Activated CD8-positive, alpha-beta T cell treated with anti-CD3 and anti-CD28 coated beads, Interleukin-2, amount 10 ng/mL, durations not matched to agents 7 days and 5 days (primary cell): ENCODE measurements at regions not wholly inside any gene's neighbourhood (a gene's known extent, or its start where the extent isn't known, plus 50 kb on each side); places are given as distances from the start of the nearest gene placed in this dataset.

Experiments
- ATAC-seq: fragments of 150-1000 bp; cut with Tn5 transposase; one replicate; pipeline ENCODE4 v1.10.0; 2021; ENCODE audit warnings: moderate library complexity
- CTCF ChIA-PET: fragments of 350-600 bp; sonication (Branson Sonifier 250); formaldehyde crosslinking; loops from one replicate; lab custom pipeline; 2021; ENCODE audit warnings: antibody characterized with exemption; lab: Charles Lee
- POLR2A ChIA-PET: fragments of 350-600 bp; sonication (Branson Sonifier 250); formaldehyde crosslinking; loops from one replicate; lab custom pipeline; 2021; ENCODE audit warnings: antibody characterized with exemption; lab: Charles Lee
- DNase-seq: peaks from one replicate; pipeline ENCODE4 v3.0.0-alpha.2; 2020
- H3K27ac Mint-ChIP-seq: one replicate; pipeline ENCODE4 v1.8.0; 2021; ENCODE audit warnings: mild to moderate bottlenecking, mixed read lengths
- H3K27me3 Mint-ChIP-seq: one replicate; pipeline ENCODE4 v1.8.0; 2021; ENCODE audit warnings: low read depth, mixed read lengths
- H3K36me3 Mint-ChIP-seq: one replicate; pipeline ENCODE4 v1.8.0; 2021; ENCODE audit warnings: low read depth, mixed read lengths
- H3K4me1 Mint-ChIP-seq: one replicate; pipeline ENCODE4 v1.8.0; 2021; ENCODE audit warnings: low read depth, mixed read lengths
- H3K4me3 Mint-ChIP-seq: one replicate; pipeline ENCODE4 v1.8.0; 2021; ENCODE audit warnings: mild to moderate bottlenecking, mixed read lengths
- H3K9me3 Mint-ChIP-seq: one replicate; pipeline ENCODE4 v1.8.0; 2022; ENCODE audit warnings: mixed read lengths; ENCODE audit not compliant: insufficient read depth

DNA sequence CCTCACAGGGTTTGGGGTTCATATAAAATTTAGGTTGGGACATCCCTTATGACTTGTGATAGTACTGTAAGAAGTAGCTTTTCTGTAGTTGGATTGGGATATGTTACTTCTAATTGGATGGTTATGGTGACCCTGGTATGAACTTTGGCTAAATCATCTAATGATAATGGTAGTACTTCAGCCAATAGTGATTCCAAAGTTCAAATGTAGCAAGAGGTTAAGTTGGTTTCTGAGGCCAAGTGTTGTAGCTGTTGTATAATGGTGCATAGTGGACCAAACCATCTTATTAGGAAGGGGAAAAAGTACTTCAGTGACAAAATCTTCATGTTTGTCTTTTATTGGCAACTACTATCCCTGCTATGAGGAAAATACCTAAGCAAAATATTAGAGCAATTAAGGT lies 542.1 kb upstream of the IGFBP3 start:
- Mint-ChIP-seq H3K36me3 (no peaks in the 10 kb centered on the region), H3K9me3 (peaks cover 24% of the 10 kb centered on the region), H3K27me3 (no peaks in the 10 kb centered on the region), H3K4me1 (no peaks in the 10 kb centered on the region), H3K27ac (no peak overlapping the region), H3K4me3 (no peak overlapping the region)
- ChIA-PET POLR2A (no interaction called here), CTCF (no interaction called here)
- DNase-seq (no peak), ATAC-seq (no peak)

- ChIA-PET CTCF (no interaction called here), POLR2A (no interaction called here)
- Mint-ChIP-seq H3K27me3 (no peaks in the 10 kb centered on the region), H3K4me3 (no peak overlapping the region), H3K36me3 (no peaks in the 10 kb centered on the region), H3K9me3 (peaks cover 15% of the 10 kb centered on the region), H3K27ac (no peak overlapping the region), H3K4me1 (no peaks in the 10 kb centered on the region)
- no peak for DNase-seq
- no peak for ATAC-seq
These were observed 540.3 kb upstream of the IGFBP3 start for GRCh38 chr7:46461334-46461777.

DNA sequence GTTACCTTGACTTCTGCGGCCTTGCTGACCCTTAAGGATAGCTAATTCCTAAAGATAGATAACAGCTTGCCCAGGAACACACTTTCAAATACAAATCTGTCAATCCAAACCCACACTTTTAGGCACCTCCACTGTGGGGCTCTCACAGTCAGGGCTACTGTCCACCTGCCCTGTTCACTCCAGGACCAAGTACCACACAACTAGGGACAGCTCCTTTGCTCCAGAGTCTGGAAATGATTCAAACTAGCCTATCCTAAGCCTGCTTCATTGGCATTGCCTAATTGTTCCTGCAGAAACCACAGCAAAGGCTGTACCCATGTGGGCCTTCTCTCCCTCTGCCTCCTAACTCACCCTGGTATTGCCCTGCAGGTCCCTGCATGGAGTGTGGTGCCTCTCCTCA lies 538.9 kb upstream of the IGFBP3 start:
- POLR2A ChIA-PET = no interaction called here
- no peak overlapping the region for H3K4me3 Mint-ChIP-seq
- H3K36me3 Mint-ChIP-seq = no peaks in the 10 kb centered on the region
- no peaks in the 10 kb centered on the region for H3K27me3 Mint-ChIP-seq
- H3K9me3 Mint-ChIP-seq = peaks cover 15% of the 10 kb centered on the region
- CTCF ChIA-PET = no interaction called here
- H3K4me1 Mint-ChIP-seq = no peaks in the 10 kb centered on the region
- H3K27ac Mint-ChIP-seq = no peak overlapping the region
- DNase-seq (no peak), ATAC-seq (no peak)

DNA sequence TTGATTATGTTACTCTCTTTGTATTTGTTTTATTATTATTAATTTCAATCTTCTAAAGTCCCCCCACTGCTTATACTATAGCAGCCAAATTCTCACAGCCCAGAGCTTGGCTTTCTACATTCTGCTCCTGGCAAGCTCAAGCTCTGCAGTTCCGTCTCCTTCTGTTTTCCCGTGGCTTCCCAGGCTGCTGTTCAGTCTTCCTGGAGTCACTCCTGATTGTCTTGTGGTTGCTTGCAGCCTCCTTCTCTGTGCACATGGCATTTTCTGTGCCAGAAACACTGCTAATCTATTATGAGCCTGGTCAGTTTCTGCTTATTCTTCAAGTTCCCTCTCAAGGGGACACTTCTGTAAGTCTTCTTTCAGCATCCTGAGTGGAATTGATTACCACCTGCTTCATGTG lies 533.7 kb upstream of the IGFBP3 start:
- ATAC-seq = no peak
- Mint-ChIP-seq H3K4me3 (no peak overlapping the region), H3K27ac (no peak overlapping the region), H3K36me3 (no peaks in the 10 kb centered on the region), H3K27me3 (no peaks in the 10 kb centered on the region), H3K4me1 (no peaks in the 10 kb centered on the region), H3K9me3 (no peaks in the 10 kb centered on the region)
- DNase-seq = no peak
- ChIA-PET CTCF (no interaction called here), POLR2A (no interaction called here)

GRCh38 chr7:46452561-46453135 lies 531.6 kb upstream of the IGFBP3 start:
- CTCF ChIA-PET = no interaction called here
- H3K27me3 Mint-ChIP-seq = no peaks in the 10 kb centered on the region

DNA sequence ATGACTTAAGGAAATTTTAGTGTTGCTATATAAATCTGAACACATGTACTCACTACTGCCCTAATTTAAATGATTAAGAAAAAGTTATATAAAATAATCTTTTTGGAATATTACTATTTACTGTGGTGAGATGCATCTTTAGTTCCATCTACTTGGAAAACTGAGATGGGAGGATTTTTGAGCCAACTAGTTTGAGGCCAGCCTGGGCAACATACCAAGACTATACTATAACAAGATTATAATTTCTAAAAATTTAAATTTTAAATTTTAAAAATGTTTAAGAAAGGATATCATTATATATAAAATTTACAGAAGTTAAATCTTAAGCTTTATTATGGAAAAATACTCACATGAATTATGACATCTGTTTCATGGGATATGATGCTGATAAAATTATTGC lies 530.8 kb upstream of the IGFBP3 start:
- ATAC-seq (no peak), DNase-seq (no peak)
- no peaks in the 10 kb centered on the region for H3K9me3 Mint-ChIP-seq
- H3K27ac Mint-ChIP-seq = no peak overlapping the region
- ChIA-PET POLR2A (no interaction called here), CTCF (no interaction called here)
- H3K27me3 Mint-ChIP-seq = no peaks in the 10 kb centered on the region
- H3K4me3 Mint-ChIP-seq = no peak overlapping the region
- no peaks in the 10 kb centered on the region for H3K4me1 Mint-ChIP-seq
- H3K36me3 Mint-ChIP-seq = no peaks in the 10 kb centered on the region

More at GRCh38 chr7:46452561-46453135, 531.6 kb upstream of the IGFBP3 start:
- H3K27ac Mint-ChIP-seq = no peak overlapping the region
- no peaks in the 10 kb centered on the region for H3K36me3 Mint-ChIP-seq
- H3K4me1 Mint-ChIP-seq = no peaks in the 10 kb centered on the region
- no peak for DNase-seq
- POLR2A ChIA-PET = no interaction called here
- no peak overlapping the region for H3K4me3 Mint-ChIP-seq
- ATAC-seq = no peak
- H3K9me3 Mint-ChIP-seq = no peaks in the 10 kb centered on the region

- Mint-ChIP-seq H3K27me3 (no peaks in the 10 kb centered on the region), H3K9me3 (no peaks in the 10 kb centered on the region), H3K27ac (no peak overlapping the region), H3K4me1 (no peaks in the 10 kb centered on the region), H3K36me3 (no peaks in the 10 kb centered on the region), H3K4me3 (no peak overlapping the region)
- POLR2A ChIA-PET = no interaction called here
- ATAC-seq (no peak), DNase-seq (no peak)
- CTCF ChIA-PET = no interaction called here
These were observed 529.8 kb upstream of the IGFBP3 start for GRCh38 chr7:46450886-46451285.

GRCh38 chr7:46450425-46450824 lies 529.4 kb upstream of the IGFBP3 start:
- no peaks in the 10 kb centered on the region for H3K36me3 Mint-ChIP-seq
- CTCF ChIA-PET = no interaction called here
- no peaks in the 10 kb centered on the region for H3K4me1 Mint-ChIP-seq
- no peaks in the 10 kb centered on the region for H3K27me3 Mint-ChIP-seq
- H3K4me3 Mint-ChIP-seq = no peak overlapping the region
- no peak overlapping the region for H3K27ac Mint-ChIP-seq
- no peak for DNase-seq
- H3K9me3 Mint-ChIP-seq = no peaks in the 10 kb centered on the region
- POLR2A ChIA-PET = no interaction called here
- ATAC-seq = no peak

GRCh38 chr7:46449743-46450142 lies 528.7 kb upstream of the IGFBP3 start:
- no peak for ATAC-seq
- CTCF ChIA-PET = no interaction called here
- no peaks in the 10 kb centered on the region for H3K9me3 Mint-ChIP-seq

DNA sequence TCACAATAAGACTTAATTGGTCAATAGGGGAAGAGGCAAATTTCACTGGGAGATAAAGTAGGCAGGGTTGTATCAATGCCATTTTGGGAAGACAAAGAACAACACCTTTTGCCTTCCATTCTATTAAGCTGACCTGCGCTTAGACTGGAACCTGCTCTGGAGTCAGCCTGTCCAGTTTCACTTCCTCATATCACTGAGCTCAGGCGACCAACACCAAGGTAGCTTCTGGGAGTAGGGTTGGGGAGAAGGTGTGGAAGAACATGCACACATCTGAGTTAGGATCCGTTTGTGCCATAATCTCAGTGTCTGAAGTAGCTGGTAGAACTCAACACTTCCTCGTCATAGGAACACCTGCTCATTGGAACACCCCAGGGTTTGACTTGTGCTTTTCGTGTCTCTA lies 527.4 kb upstream of the IGFBP3 start:
- Mint-ChIP-seq H3K4me1 (no peaks in the 10 kb centered on the region), H3K36me3 (no peaks in the 10 kb centered on the region), H3K27me3 (no peaks in the 10 kb centered on the region), H3K9me3 (no peaks in the 10 kb centered on the region), H3K4me3 (no peak overlapping the region), H3K27ac (no peak overlapping the region)
- DNase-seq = no peak
- POLR2A ChIA-PET = no interaction called here
- no peak for ATAC-seq
- CTCF ChIA-PET = no interaction called here

More at GRCh38 chr7:46449743-46450142, 528.7 kb upstream of the IGFBP3 start:
- H3K36me3 Mint-ChIP-seq = no peaks in the 10 kb centered on the region
- DNase-seq = no peak
- no peak overlapping the region for H3K4me3 Mint-ChIP-seq
- H3K4me1 Mint-ChIP-seq = no peaks in the 10 kb centered on the region
- no peak overlapping the region for H3K27ac Mint-ChIP-seq
- POLR2A ChIA-PET = no interaction called here
- no peaks in the 10 kb centered on the region for H3K27me3 Mint-ChIP-seq

GRCh38 chr7:46446151-46446550 lies 525.1 kb upstream of the IGFBP3 start:
- Mint-ChIP-seq H3K36me3 (no peaks in the 10 kb centered on the region), H3K4me3 (no peak overlapping the region), H3K27me3 (no peaks in the 10 kb centered on the region), H3K27ac (no peak overlapping the region), H3K9me3 (peaks cover 4% of the 10 kb centered on the region), H3K4me1 (no peaks in the 10 kb centered on the region)
- no peak for DNase-seq
- ChIA-PET CTCF (no interaction called here), POLR2A (no interaction called here)
- ATAC-seq = no peak

DNA sequence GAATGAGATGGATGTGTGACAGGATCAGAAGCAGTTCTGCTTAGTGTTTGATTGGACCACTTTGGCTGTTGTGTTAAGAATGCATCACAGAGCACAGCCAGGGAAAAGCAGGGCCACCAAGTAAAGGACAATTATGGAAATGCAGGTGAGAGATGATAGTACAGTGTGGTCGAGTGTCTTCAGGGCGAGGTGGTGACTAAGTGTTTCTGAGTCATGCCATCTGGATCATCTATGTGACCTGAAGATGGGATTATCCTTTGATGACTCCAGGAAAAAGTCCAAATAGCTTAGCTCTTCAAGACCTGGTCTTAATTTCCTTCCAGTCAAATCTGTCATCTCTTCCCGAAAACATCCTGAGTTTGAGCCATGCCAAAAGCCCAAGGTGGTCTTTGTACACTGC lies 523.2 kb upstream of the IGFBP3 start:
- Mint-ChIP-seq H3K4me3 (no peak overlapping the region), H3K9me3 (peaks cover 7% of the 10 kb centered on the region), H3K27me3 (no peaks in the 10 kb centered on the region), H3K36me3 (no peaks in the 10 kb centered on the region), H3K4me1 (no peaks in the 10 kb centered on the region), H3K27ac (no peak overlapping the region)
- CTCF ChIA-PET = no interaction called here
- ATAC-seq = no peak
- POLR2A ChIA-PET = no interaction called here
- no peak for DNase-seq

DNA sequence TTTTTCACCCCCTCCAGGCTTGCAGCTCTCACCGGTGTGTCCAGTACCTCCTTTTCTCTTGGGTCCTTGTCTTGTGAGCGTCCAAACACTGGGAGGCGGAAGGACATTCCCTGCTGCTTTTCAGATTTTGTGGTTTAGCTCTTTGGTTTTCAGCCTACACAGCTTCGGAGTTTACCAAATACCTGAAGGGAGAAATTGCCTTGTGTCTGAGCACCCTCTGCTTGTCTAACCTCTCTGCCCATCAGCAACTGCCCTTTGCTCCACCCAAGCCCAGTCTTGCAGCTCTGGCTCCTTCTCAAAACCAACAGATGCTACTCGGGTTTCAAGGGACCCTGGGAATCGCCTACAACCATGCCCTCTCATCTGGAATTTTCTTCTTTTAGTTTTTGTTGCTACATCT lies 519.1 kb upstream of the IGFBP3 start:
- POLR2A ChIA-PET = no interaction called here

More for the DNA sequence above, 519.1 kb upstream of the IGFBP3 start:
- no peak for DNase-seq
- H3K4me3 Mint-ChIP-seq = no peak overlapping the region
- no peak for ATAC-seq
- no peak overlapping the region for H3K27ac Mint-ChIP-seq
- no peaks in the 10 kb centered on the region for H3K27me3 Mint-ChIP-seq
- CTCF ChIA-PET = no interaction called here
- H3K9me3 Mint-ChIP-seq = peaks cover 12% of the 10 kb centered on the region
- no peaks in the 10 kb centered on the region for H3K4me1 Mint-ChIP-seq
- no peaks in the 10 kb centered on the region for H3K36me3 Mint-ChIP-seq
